ENCODE measurements at regions not wholly inside any gene's neighbourhood (a gene's known extent, or its start where the extent isn't known, plus 50 kb on each side); places are given as distances from the start of the nearest gene placed in this dataset.

GRCh38 chr4:14902342-14902741, 99.9 kb upstream of the CPEB2 start:
- TF ChIP-seq POLR2AphosphoS5 (IDR thresholded peaks at IDR 0.05), result no peak
- no peak for TF ChIP-seq CTCF (IDR thresholded peaks at IDR 0.05)
- no peak for TF ChIP-seq POLR2A (IDR thresholded peaks at IDR 0.05; ENCODE audit: low read depth)

Measured in esophagus muscularis mucosa (tissue), 3 donors.